ENCODE measurements at regions not wholly inside any gene's neighbourhood (a gene's known extent, or its start where the extent isn't known, plus 50 kb on each side); places are given as distances from the start of the nearest gene placed in this dataset.

- POLR2A ChIA-PET: no interaction called here
- no peak for ATAC-seq
- WGBS (ENCODE audit: missing lambda C conversion rate): 69% methylated on average over 3 of the region's 3 CpGs
- Histone ChIP-seq H3K27ac (no peak overlapping the region), H3K4me3 (no peak overlapping the region), H3K4me2 (no peak overlapping the region), H3K9me3 (no peaks in the 10 kb centered on the region), H3K4me1 (no peaks in the 10 kb centered on the region)
- no peak for DNase-seq (ENCODE audit: low read depth in 1 of 2, low spot score in 1 of 2)
- TF ChIP-seq HOXB5 (CRISPR knock-in tag; IDR thresholded peaks at IDR 0.05): no peak
- no peak for TF ChIP-seq HOXA7 (CRISPR knock-in tag; IDR thresholded peaks at IDR 0.05)
- TF ChIP-seq CEBPB (IDR thresholded peaks at IDR 0.05): no peak
- no peak for TF ChIP-seq MAZ (IDR thresholded peaks at IDR 0.05; ENCODE audit: borderline replicate concordance, low read depth, low read length)
- no peak for TF ChIP-seq KDM5A (IDR thresholded peaks at IDR 0.05)
- no peak for TF ChIP-seq ELK1 (IDR thresholded peaks at IDR 0.05; ENCODE audit: low read depth, low read length)
- TF ChIP-seq RCOR1 (IDR thresholded peaks at IDR 0.05; ENCODE audit: low read depth, low read length): no peak
- no peak for TF ChIP-seq MYC (IDR thresholded peaks at IDR 0.05; ENCODE audit: borderline replicate concordance, low read length)
- CTCF ChIA-PET: no interaction called here
- no peak for FAIRE-seq
These were observed 118.9 kb downstream of the IRS1 start for GRCh38 chr2:226680719-226681118.

- no peak for ATAC-seq
- 80% methylated on average over 7 of the region's 7 CpGs for WGBS (ENCODE audit: missing lambda C conversion rate)
- no peaks in the 10 kb centered on the region for H3K9me3 ChIP-seq
These were observed 120.1 kb downstream of the IRS1 start for GRCh38 chr2:226679389-226680065.

GRCh38 chr2:226678422-226678821 is 121.2 kb downstream of the IRS1 start:
- no peak for TF ChIP-seq CHD4 (IDR thresholded peaks at IDR 0.05; ENCODE audit: borderline replicate concordance)
- WGBS (ENCODE audit: missing lambda C conversion rate): 67% methylated on average over 4 of the region's 4 CpGs
- Histone ChIP-seq H3K4me3 (no peak overlapping the region), H3K9me3 (no peaks in the 10 kb centered on the region), H3K4me2 (no peak overlapping the region), H3K27ac (no peak overlapping the region), H3K4me1 (peaks cover 7% of the 10 kb centered on the region; the same call in 2 of the 3 replicates)
- ATAC-seq: no peak
- POLR2A ChIA-PET: no interaction called here
- CTCF ChIA-PET: no interaction called here
- DNase-seq (ENCODE audit: low read depth in 1 of 2, low spot score in 1 of 2): no peak
- FAIRE-seq: no peak

More at GRCh38 chr2:226679389-226680065, 120.1 kb downstream of the IRS1 start:
- Histone ChIP-seq H3K27ac (no peak overlapping the region), H3K4me1 (no peaks in the 10 kb centered on the region), H3K4me2 (no peak overlapping the region), H3K4me3 (no peak overlapping the region)
- no peak for TF ChIP-seq CBX8 (IDR thresholded peaks at IDR 0.05)
- TF ChIP-seq NR3C1 (IDR thresholded peaks at IDR 0.05): no peak
- no peak for TF ChIP-seq BCL3 (IDR thresholded peaks at IDR 0.05)
- no peak for TF ChIP-seq HEYL (CRISPR knock-in tag; IDR thresholded peaks at IDR 0.05)
- TF ChIP-seq KDM5A (IDR thresholded peaks at IDR 0.05): no peak
- no peak for TF ChIP-seq RFX5 (IDR thresholded peaks at IDR 0.05)
- no peak for FAIRE-seq
- CTCF ChIA-PET: no interaction called here
- POLR2A ChIA-PET: no interaction called here
- DNase-seq (ENCODE audit: low read depth in 1 of 2, low spot score in 1 of 2): no peak

GRCh38 chr2:226677080-226677479 is 122.5 kb downstream of the IRS1 start:
- FAIRE-seq: no peak

More at GRCh38 chr2:226677080-226677479, 122.5 kb downstream of the IRS1 start:
- ATAC-seq: no peak
- H3K27ac ChIP-seq: no peak overlapping the region
- no peak overlapping the region for H3K4me3 ChIP-seq
- WGBS (ENCODE audit: missing lambda C conversion rate): 82% methylated on average over 4 of the region's 4 CpGs
- H3K4me2 ChIP-seq: no peak overlapping the region
- DNase-seq (ENCODE audit: low read depth in 1 of 2, low spot score in 1 of 2): no peak
- H3K4me1 ChIP-seq: peaks cover 12% of the 10 kb centered on the region; the same call in 2 of the 3 replicates
- H3K9me3 ChIP-seq: no peaks in the 10 kb centered on the region
- POLR2A ChIA-PET: no interaction called here
- CTCF ChIA-PET: interaction anchor here (1.0 kb wide), 1 partner anchor 10 kb away, joined by 3 read pairs; no protein-coding TSS in a partner anchor
- TF ChIP-seq CHD4 (IDR thresholded peaks at IDR 0.05; ENCODE audit: borderline replicate concordance) (no peak), MAFK (IDR thresholded peaks at IDR 0.05; ENCODE audit: partially characterized antibody) (no peak), JUNB (IDR thresholded peaks at IDR 0.05) (no peak), PHF8 (IDR thresholded peaks at IDR 0.05; ENCODE audit: borderline replicate concordance, low read depth) (no peak), ZFP36 (IDR thresholded peaks at IDR 0.05; ENCODE audit: borderline replicate concordance, partially characterized antibody) (no peak), EP300 (IDR thresholded peaks at IDR 0.05) (no peak), CBX8 (IDR thresholded peaks at IDR 0.05) (no peak), TFCP2L1 (CRISPR knock-in tag; IDR thresholded peaks at IDR 0.05) (no peak), KDM5A (IDR thresholded peaks at IDR 0.05) (no peak), GATA3 (IDR thresholded peaks at IDR 0.05; ENCODE audit: borderline replicate concordance) (no peak), USF2 (IDR thresholded peaks at IDR 0.05) (no peak)

All from A549 (cell line).